ENCODE measurements at regions not wholly inside any gene's neighbourhood (a gene's known extent, or its start where the extent isn't known, plus 50 kb on each side); places are given as distances from the start of the nearest gene placed in this dataset.

GRCh38 chr17:59451706-59452105 is 113.7 kb upstream of the DHX40 start:
- ATAC-seq = no peak
- DNase-seq = no peak
- intact Hi-C loops (cut with DNase I, micrococcal nuclease) = no loop called here

- intact Hi-C loops (cut with DNase I, micrococcal nuclease) = no loop called here
- DNase-seq (no peak), ATAC-seq (no peak)
Measured at GRCh38 chr17:59454633-59455105, 110.7 kb upstream of the DHX40 start.

DNA sequence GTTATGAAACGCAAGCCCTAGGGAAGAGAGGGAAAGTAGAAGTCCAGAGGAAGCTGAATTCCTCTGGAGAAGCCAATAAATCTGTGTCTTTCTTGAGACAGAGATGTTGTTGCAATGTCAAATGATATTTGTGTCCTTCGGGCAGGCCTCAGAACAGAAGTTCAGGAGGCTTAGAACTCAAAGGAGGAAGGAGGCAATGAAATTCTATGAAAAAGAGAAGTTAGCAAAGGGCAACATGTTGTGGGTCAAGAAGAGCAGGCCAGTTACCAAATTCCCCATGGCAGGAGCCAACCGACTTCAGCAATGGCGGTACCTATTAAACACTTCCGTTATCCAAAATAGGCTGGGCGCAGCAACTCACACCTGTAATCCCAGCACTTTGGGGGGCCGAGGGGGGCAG is 109.0 kb upstream of the DHX40 start:
- no peak for ATAC-seq
- intact Hi-C loops (cut with DNase I, micrococcal nuclease) = no loop called here

DNA sequence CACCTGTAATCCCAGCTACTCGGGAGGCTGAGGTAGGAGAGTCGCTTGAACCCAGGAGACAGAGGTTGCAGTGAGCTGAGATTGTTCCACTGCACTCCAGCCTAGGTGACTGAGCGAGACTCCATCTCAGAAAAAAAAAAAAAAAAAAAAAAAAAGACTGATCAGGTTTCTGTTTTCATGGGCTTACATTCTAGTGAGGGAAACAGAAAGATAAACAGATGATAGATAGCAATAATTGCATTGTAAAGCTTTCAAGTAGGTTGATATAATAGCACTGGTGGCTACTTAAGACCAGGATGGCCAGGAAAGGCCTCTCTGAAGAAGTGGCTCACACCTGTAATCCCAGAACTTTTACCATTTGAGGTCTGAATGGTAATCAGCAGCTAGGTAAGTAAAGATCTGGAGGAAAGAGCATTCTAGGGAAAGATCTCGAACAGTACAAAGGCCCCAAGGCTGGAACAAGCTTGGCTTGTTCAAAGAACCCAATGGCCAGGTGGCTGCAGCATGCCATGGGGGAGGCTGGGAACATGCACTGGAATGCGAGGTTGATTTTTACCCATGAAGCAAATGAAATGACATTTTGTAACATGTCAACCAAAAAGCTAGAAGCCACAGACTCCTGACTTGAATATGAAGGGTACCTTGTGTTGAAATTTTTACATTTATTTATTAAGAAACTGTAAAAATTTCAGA is 108.3 kb upstream of the DHX40 start:
- intact Hi-C loops (cut with DNase I, micrococcal nuclease) = no loop called here
- DNase-seq (no peak), ATAC-seq (no peak)

More for the DNA sequence above, 109.0 kb upstream of the DHX40 start:
- no peak for DNase-seq

- no peak for ATAC-seq
- intact Hi-C loops (cut with DNase I, micrococcal nuclease) = no loop called here
- no peak for DNase-seq
Measured at GRCh38 chr17:59462385-59462784, 103.0 kb upstream of the DHX40 start.

DNA sequence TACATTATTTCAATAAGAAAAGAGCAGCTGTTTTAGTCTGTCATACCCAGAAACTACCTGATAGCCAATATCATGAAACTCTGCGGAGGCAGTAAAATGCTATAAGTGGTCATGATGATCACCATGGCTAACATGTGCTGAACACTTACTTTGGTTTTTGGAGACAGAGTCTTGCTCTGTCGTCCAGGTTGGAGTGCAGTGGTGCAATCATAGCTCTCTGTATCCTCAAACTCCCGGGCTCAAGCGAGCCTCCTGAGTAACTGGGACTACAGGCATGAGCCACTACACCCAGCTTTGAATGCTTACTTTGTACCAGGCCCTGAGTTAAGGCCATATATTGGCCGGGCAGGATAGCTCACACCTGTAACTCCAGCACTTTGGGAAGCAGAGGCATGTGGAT is 101.2 kb upstream of the DHX40 start:
- no peak for DNase-seq
- intact Hi-C loops (cut with DNase I, micrococcal nuclease) = no loop called here
- no peak for ATAC-seq

GRCh38 chr17:59465949-59466307 is 99.5 kb upstream of the DHX40 start:
- DNase-seq = no peak
- ATAC-seq = no peak
- intact Hi-C loops (cut with DNase I, micrococcal nuclease) = no loop called here

GRCh38 chr17:59466946-59467801 is 98.2 kb upstream of the DHX40 start:
- intact Hi-C loops (cut with DNase I, micrococcal nuclease) = no loop called here
- DNase-seq (no peak), ATAC-seq (no peak)

DNA sequence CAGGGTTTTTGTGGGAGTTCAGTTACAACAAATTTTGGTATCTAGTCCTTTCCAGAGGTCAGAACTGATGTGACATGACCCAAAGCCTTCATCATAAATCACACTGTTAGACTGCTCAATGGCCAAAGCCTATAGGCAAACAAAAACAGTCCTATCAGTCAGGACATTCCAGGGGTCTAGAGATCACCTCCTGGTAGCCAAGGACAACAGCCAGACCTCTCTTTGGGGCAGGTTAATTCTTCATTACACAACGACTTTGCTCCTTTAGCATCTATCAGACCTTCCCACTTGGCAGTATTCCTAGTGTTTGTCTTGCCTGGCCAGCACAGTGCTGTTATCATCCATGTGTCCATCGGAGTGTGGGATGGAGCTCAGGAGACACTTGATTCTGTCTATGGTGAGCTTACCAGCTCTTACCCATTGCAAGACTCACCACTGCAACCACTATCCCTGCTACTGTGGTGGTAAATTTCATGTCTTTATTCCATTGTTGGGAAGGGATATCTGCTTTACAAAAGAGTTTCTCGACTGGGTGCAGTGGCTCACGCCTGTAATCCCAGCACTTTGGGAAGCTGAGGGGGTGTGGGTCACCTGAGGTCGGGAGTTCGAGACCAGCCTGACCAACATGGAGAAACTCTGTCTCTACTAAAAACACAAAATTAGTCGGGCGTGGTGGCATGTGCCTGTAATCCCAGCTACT is 95.5 kb upstream of the DHX40 start:
- no peak for ATAC-seq
- intact Hi-C loops (cut with DNase I, micrococcal nuclease) = no loop called here
- no peak for DNase-seq

DNA sequence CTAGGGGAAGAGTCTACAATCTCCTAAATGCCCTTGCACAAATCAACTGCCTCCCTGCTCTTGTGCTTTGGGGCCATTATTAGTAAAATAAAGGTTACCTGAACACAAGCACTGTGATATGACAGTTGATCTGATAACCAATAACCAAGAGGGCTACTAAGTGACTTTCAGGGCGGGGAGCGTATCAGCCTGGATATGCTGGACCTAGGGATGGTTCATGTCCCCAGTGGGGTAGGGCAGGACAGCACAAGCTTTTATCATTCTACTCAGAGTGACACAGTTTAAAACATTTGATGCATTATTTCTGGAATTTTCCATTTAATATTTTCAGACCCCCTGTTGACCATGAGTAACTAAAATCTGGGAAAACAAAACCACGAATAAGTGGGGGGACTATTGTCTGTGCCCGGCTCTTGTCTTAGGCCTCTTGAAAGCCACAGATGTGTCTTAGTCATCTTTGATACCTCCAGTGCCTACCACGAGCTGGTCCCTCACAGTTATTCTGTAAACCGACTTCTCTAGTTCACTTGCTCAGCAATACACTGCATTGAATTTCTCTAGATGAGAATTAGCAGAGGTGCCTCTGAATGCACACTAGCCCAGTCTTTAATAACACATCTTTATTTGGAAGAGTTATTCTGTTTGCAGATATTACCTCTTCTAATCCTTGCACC is 94.6 kb upstream of the DHX40 start:
- intact Hi-C loops (cut with DNase I, micrococcal nuclease) = no loop called here
- DNase-seq (no peak), ATAC-seq (no peak)

GRCh38 chr17:59476413-59476812 is 89.0 kb upstream of the DHX40 start:
- intact Hi-C loops (cut with DNase I, micrococcal nuclease) = no loop called here
- no peak for ATAC-seq
- no peak for DNase-seq

GRCh38 chr17:59479141-59479540 is 86.3 kb upstream of the DHX40 start:
- no peak for ATAC-seq
- intact Hi-C loops (cut with DNase I, micrococcal nuclease) = no loop called here

GRCh38 chr17:59483860-59484259 is 81.5 kb upstream of the DHX40 start:
- DNase-seq (no peak), ATAC-seq (no peak)
- intact Hi-C loops (cut with DNase I, micrococcal nuclease) = no loop called here

More at GRCh38 chr17:59479141-59479540, 86.3 kb upstream of the DHX40 start:
- DNase-seq = no peak

- intact Hi-C loops (cut with DNase I, micrococcal nuclease) = no loop called here
- ATAC-seq = no peak
Measured at GRCh38 chr17:59485015-59485414, 80.4 kb upstream of the DHX40 start.

GRCh38 chr17:59485946-59486345 is 79.5 kb upstream of the DHX40 start:
- DNase-seq (no peak), ATAC-seq (no peak)
- intact Hi-C loops (cut with DNase I, micrococcal nuclease) = no loop called here

More at GRCh38 chr17:59485015-59485414, 80.4 kb upstream of the DHX40 start:
- no peak for DNase-seq

- intact Hi-C loops (cut with DNase I, micrococcal nuclease) = no loop called here
- ATAC-seq (no peak), DNase-seq (no peak)
Measured at GRCh38 chr17:59487161-59487873, 78.1 kb upstream of the DHX40 start.

- DNase-seq = no peak
- no peak for ATAC-seq
- intact Hi-C loops (cut with DNase I, micrococcal nuclease) = no loop called here
Measured at GRCh38 chr17:59488805-59489204, 76.6 kb upstream of the DHX40 start.

GRCh38 chr17:59490216-59490615 is 75.2 kb upstream of the DHX40 start:
- intact Hi-C loops (cut with DNase I, micrococcal nuclease) = no loop called here
- ATAC-seq (no peak), DNase-seq (no peak)

Data from left colon (tissue), 2 donors.